ENCODE measurements at regions not wholly inside any gene's neighbourhood (a gene's known extent, or its start where the extent isn't known, plus 50 kb on each side); places are given as distances from the start of the nearest gene placed in this dataset.

- DNase-seq = no peak
Observed at GRCh38 chr16:5498562-5498961, 401.0 kb upstream of the EEF2KMT start.

GRCh38 chr16:5496013-5496412 is 398.4 kb upstream of the EEF2KMT start:
- no peak for DNase-seq

GRCh38 chr16:5490499-5490898 is 392.9 kb upstream of the EEF2KMT start:
- peak; percentile 33 for DNase-seq

- no peak for DNase-seq
Observed at GRCh38 chr16:5488581-5488980, 391.0 kb upstream of the EEF2KMT start.

- DNase-seq = no peak
Observed at GRCh38 chr16:5487728-5488127, 390.1 kb upstream of the EEF2KMT start.

- DNase-seq = no peak
Observed at GRCh38 chr16:5482256-5482655, 384.7 kb upstream of the EEF2KMT start.

GRCh38 chr16:5480431-5481195 is 383.0 kb upstream of the EEF2KMT start:
- DNase-seq = no peak

GRCh38 chr16:5479926-5480325 is 382.3 kb upstream of the EEF2KMT start:
- DNase-seq = no peak

GRCh38 chr16:5478036-5478435 is 380.4 kb upstream of the EEF2KMT start:
- no peak for DNase-seq

GRCh38 chr16:5477251-5477650 is 379.7 kb upstream of the EEF2KMT start:
- no peak for DNase-seq

- no peak for DNase-seq
Observed at GRCh38 chr16:5472552-5472951, 375.0 kb upstream of the EEF2KMT start.

GRCh38 chr16:5468488-5468887 is 370.9 kb upstream of the EEF2KMT start:
- no peak for DNase-seq

GRCh38 chr16:5467552-5467951 is 370.0 kb upstream of the EEF2KMT start:
- DNase-seq = no peak

GRCh38 chr16:5466551-5466950 is 369.0 kb upstream of the EEF2KMT start:
- DNase-seq = no peak

- no peak for DNase-seq
Observed at GRCh38 chr16:5465714-5466113, 368.1 kb upstream of the EEF2KMT start.

- DNase-seq = no peak
Observed at GRCh38 chr16:5463820-5464219, 366.2 kb upstream of the EEF2KMT start.

GRCh38 chr16:5461574-5461973 is 364.0 kb upstream of the EEF2KMT start:
- no peak for DNase-seq

- DNase-seq = no peak
Observed at GRCh38 chr16:5461141-5461540, 363.5 kb upstream of the EEF2KMT start.

GRCh38 chr16:5460701-5461100 is 363.1 kb upstream of the EEF2KMT start:
- no peak for DNase-seq

- DNase-seq = no peak
Observed at GRCh38 chr16:5459863-5460262, 362.3 kb upstream of the EEF2KMT start.

GRCh38 chr16:5455110-5455509 is 357.5 kb upstream of the EEF2KMT start:
- DNase-seq = no peak

- no peak for DNase-seq
Observed at GRCh38 chr16:5454349-5454748, 356.8 kb upstream of the EEF2KMT start.

GRCh38 chr16:5451641-5452040 is 354.0 kb upstream of the EEF2KMT start:
- DNase-seq = no peak

GRCh38 chr16:5450409-5451104 is 353.0 kb upstream of the EEF2KMT start:
- no peak for DNase-seq

- no peak for DNase-seq
Observed at GRCh38 chr16:5449901-5450300, 352.3 kb upstream of the EEF2KMT start.

Measured in midbrain (tissue), 1 donor.